ENCODE measurements at regions not wholly inside any gene's neighbourhood (a gene's known extent, or its start where the extent isn't known, plus 50 kb on each side); places are given as distances from the start of the nearest gene placed in this dataset.
A peak's percentile ranks its signal among the peaks of the same experiment; 100 is the strongest.

DNA sequence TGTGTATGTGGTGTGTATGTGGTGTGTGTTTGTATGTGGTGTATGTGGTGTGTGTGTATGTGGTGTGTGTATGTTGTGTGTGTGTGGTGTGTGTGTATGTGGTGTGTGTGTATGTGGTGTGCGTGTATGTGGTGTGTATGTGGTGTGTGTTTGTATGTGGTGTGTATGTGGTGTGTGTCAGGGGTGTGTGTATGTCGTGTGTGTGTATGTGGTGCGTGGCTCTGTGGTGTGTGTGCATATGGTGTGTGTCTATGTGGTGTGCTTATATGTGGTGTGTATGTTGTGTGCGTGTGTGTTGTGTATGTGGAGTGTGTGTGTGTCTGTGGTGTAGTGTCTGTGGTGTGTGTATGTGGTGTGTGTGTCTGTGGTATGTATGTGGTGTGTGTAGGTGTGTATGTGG lies 62.5 kb upstream of the MEDAG start:
- DNase-seq, result no peak
- intact Hi-C loops (cut with DNase I), result no loop called here

DNA sequence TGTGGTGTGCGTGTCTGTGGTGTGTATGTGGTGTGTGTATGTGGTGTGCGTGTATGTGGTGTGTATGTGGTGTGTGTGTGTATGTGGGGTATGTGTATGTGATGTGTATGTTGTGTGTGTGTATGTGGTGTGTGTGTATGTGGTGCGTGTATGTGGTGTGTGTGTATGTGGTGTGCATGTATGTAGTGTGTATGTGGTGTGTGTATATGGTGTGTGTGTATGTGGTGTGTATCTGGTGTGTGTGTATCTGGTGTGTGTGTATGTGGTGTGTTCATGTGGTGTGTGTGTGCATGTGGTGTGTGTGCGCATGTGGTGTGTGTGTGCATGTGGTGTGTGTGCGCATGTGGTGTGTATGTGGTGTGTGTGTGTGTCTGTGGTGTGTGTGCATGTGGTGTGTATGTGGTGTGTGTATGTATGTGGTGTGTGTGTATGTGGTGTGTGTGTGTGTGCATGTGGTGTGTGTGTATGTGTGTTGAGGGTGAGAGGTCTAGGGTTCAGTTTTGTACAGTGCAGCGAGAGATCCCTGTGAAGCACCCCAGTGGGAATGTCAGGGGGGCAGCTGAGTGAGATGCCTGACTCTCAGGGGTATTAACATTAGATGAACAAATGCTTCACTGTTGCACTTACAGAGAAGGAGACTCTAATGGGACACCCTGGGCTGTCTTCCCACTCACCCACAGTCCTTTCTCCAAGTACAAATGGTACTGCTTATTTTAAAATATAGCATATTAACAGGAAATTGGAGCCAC lies 61.3 kb upstream of the MEDAG start:
- intact Hi-C loops (cut with DNase I), result no loop called here
- DNase-seq, result no peak

DNA sequence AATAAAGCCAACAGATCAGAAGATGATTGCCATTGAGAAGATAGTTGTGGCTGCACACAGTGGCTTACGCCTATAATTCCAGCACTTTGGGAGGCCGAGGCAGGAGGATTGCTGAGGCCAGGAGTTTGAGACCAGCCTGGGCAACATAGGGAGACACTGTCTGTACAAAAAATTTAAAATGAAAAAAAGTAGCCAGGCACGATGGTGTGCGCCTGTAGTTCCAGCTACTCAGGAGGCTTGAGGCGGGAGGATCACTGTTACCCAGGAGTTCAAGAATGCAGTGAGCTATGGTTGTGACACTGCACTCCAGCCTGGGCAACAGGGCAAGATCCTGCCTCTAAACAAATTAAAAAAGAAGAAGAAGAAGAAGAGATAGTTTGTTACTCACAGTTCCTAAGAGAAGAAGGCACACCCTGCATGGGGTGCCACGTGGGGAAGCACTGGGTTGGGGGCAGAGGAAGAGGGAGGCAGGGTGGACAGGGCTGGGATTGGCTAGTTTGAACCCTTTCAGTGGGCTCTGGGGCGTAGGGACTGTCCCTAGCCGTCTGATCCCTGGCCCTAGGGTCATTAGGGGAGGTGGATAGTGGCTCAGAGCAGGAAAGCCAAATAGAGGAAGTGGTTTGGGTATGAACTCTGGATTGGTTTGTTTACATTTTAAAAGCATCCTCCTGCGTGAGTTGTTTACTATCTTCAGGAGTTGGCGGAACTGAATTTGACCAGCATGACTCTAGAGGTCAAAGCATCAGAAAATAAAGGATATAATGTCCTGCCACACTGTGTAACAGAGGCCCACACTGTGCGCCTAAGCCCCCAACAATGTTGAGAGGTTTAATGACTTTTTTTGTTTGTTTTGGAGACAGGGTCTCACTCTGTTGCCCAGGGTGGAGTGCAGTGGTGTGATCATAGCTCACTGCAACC lies 60.5 kb upstream of the MEDAG start:
- intact Hi-C loops (cut with DNase I), result no loop called here
- no peak for DNase-seq

DNA sequence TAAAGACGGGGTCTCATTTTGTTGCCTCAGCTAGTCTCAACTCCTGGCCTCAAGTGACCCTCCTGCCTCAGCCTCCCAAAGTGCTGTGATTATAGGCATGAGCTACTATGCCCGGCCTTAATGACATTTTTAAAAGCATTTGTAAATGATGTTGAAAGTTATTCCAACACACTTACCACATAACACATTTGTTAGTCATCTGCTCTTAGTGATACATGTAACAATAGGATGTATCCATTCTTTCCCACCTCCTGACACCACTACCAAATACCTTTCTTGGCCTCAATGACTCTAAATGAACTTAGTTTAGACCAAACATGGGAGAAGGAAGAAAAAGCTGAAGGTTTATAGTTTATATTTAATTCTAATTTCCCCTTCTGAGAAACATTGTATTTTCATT lies 59.8 kb upstream of the MEDAG start:
- DNase-seq, result no peak
- intact Hi-C loops (cut with DNase I), result no loop called here

DNA sequence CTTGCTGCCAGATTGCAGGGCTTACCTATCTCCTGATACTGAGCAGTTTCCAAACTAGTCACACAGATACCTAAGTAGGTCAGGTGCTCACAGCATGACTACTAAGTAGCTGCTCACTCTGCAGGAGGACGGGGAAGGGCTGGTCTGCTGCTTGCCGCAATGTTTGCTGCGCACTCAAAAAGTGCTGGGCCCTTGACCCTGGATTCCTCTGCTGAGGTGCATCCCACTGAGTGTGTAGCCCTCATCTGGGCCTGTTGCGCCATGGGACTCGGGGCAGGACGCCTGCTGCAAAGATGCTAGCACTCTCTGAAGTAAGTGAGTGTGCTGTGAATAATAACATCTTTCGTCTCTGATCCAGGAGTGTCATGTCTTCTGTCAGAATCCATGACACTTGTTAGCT lies 59.2 kb upstream of the MEDAG start:
- no peak for DNase-seq
- intact Hi-C loops (cut with DNase I), result no loop called here

DNA sequence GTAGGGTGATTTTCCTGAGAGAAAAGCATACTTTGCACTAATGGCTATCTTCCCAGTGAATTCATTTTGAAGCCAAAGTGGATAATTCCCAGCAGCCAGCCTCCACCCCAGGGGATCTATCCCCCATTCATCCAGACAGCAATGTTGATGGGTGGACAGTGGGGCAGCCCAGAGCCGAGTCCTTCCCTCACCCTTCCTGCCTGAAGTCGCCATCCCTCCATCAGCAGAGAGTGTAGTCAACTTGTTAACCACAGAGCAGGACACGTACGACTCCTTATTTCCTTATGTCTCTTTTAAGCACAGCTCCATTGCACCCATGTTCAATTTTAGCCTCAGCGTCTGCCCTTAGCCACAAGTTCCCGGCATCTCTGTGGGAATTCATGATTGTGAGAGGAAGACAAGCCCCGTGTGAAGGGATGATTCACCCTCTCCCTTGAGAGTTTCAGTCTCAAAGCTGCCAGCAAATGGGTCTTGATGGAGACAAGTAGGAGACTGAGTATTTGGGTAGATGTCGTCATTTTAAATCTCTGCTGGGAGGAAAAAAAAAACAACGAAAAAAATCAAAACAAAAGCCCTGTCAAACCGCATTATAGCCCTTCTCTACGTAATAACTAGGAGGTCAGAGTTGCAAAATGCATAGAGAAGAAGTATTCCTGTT lies 58.3 kb upstream of the MEDAG start:
- intact Hi-C loops (cut with DNase I), result no loop called here
- DNase-seq, result peak in 7 of 42 donors; percentile 19 to 64 (median 28)

DNA sequence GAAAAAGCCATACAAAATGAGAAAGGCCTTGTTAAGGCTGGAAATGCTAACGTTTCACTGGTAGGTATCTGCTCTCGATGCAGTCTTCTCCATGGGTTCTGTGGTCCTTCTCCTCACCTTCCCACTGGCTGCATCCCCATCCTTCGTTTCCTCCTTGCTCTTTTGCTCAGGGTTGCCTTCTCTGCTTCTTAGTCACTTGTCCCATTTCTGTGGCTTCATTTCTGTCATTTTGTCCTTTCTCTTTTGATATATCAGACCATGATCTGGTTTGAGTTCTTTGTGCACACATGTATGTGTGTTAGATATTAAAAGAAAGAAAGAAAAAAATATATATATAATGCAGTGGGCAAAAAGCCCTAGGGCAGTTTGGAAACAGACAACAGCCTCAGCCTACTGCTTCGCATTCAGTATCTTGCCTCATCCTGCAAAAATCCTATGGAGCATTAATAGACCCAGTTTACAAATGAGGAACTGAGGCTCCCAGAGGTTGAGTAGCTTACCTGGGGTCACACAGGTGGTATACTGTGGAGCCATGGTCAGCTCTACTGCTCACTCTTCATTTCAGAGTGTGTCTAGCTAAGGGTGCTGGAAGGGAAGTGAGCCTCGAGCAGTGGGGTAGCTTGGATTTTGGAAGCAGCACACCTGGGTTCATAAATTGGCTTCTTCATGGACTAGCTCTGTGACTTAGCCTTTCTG lies 57.6 kb upstream of the MEDAG start:
- no peak for DNase-seq
- intact Hi-C loops (cut with DNase I), result no loop called here

DNA sequence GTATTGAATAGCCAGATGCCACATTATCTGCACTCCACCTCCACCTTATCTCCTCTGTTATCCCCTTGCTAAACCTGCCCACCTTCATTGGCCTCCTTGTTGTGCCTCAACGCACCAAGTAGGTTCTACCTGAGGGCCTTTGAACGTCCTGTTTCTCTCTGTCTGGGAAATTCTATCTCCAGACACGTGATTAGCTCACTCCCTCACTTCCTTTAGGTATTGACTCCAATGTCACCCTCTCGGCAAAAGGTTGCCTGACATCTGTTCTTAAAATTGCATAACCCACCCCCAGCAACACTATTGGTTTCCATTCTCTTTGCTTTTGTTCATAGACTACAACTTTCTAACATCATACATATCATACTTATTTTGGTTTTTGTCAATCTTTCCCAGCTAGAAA lies 56.5 kb upstream of the MEDAG start:
- DNase-seq, result no peak
- intact Hi-C loops (cut with DNase I), result no loop called here

DNA sequence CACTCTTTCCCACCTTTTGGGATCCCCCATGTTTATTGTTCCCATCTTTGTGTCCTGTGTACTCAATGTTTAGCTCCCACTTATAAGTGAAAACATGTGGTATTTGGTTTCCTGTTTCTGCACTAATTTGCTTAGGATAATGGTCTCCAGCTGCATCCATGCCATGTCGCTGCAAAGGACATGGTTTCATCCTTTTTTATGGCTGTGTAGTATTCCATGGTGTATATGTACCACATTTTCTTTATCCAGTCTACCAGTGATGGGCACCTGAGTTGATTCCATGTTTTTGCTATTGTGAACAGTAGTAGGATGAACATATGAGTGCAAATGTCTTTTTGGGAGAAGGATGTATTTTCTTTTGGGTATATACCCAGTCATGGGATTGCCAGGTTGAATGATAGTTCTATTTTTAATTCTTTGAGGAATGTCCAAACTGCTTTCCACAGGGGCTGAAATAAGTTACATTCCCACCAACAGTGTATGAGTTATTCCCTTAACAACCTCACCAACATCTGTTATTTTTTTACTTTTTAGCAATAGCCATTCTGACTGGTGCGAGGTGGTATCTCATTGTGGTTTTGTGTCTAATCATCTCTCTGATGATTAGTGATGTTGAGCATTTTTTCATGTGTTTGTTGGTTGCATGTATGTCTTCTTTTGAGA lies 55.7 kb upstream of the MEDAG start:
- DNase-seq, result no peak
- intact Hi-C loops (cut with DNase I), result no loop called here

DNA sequence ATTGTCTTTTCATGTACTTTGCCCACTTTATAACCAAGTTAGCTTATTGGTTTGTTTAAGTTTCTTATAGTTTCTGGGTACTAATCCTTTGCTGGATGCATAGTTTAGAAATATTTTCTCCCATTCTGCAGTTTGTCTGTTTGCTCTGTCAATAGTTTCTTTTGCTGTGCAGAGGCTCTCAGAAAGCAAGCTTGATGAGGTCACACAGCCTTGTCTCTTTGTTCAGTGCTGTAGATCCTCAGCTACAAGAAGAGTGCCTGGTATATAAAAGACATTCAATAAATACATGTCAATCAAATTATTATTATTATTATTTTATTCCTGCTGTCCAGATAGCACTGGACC lies 55.2 kb upstream of the MEDAG start:
- intact Hi-C loops (cut with DNase I), result no loop called here
- no peak for DNase-seq

DNA sequence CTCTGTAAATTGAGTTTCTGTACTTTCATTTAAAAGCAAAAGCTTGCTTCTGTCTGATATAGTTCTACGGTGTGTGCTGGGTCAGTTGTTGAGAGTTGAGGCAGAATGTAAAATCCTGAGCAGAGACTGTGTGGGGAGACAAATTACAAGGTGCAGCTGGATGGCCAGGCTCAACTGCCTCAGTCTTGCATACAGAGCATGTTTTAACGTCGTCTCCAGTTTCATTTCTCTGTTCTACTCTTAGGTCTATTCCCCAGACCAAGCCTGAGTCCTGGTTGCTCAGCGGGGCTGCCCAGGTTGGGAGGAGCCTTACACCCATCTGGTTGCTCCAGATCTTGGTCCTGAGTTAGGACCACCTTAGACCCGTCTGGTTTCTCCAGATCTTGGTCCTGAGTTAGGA lies 54.4 kb upstream of the MEDAG start:
- intact Hi-C loops (cut with DNase I), result no loop called here
- DNase-seq, result no peak

DNA sequence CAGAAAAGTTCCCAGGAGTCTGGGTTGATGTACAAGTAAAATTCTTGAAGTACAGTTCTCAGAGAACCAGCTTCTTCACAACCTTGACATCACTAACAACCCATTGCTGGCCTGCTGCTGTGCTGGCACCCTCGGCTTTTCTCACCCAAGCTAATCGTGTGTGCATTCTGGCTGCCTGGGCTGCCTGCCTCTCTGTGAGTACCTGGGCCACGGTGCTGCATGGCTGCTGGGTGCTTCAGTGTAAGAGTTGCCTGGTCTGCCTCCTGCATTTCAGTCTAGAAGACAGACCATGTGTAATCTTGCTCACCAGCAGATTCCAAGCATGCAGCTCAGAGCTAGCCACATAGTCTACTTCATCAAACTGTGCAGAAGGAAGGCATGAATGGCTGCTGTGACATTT lies 50.5 kb upstream of the MEDAG start:
- no peak for DNase-seq

DNA sequence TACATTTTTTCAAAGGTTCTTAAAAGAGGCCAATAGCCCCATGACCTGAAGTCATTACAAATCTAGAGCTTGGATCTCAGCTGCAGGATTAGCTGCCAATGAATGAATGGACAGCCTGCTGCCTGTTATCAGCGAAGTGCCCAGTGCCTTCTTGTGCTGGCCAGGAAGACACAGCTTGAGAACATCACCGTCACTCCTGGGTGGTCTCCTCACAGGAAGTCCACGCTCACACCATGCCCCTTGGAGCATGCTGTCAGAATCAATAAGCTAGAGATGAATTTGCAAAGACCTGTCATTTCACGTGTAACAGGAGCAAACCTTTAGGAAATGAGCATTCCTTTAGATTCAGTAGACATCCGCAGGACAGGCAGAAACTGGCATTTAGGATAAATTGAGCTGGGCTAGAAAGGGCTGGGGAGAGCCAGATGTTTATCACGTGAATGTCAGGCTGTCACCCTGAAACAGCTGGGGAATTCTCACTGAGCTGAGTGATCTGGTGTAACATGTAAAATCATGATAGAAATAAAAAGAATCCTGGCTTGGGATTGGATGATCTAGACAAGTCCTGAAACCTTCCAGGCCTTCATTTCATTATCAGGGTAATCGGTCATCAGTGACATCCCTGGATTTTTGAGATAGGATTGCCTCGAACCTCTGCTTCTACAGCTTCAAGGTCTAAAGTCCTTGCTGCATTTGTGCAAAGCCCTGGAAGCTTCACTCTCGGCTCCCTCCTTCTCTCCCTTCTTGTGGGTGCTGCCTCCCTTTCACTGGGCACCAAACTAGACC lies 49.9 kb upstream of the MEDAG start:
- intact Hi-C loops (cut with DNase I), result no loop called here
- DNase-seq, result no peak

More for the DNA sequence above, 50.5 kb upstream of the MEDAG start:
- intact Hi-C loops (cut with DNase I), result no loop called here
